GM15510 (cell line): ENCODE measurements at regions not wholly inside any gene's neighbourhood (a gene's known extent, or its start where the extent isn't known, plus 50 kb on each side); places are given as distances from the start of the nearest gene placed in this dataset.

Source experiments
- POLR2A ChIP-seq: IDR thresholded peaks from 3 replicates; pipeline ENCODE4 v1.6.1; 2011; ENCODE audit warnings: borderline replicate concordance; ENCODE audit not compliant: insufficient read length; ENCODE audit errors: extremely low read depth

GRCh38 chr22:49462795-49463194 is 364.9 kb downstream of the BRD1 start:
- TF ChIP-seq POLR2A: no peak

GRCh38 chr22:49462291-49462690 is 365.4 kb downstream of the BRD1 start:
- TF ChIP-seq POLR2A: no peak

GRCh38 chr22:49461674-49462073 is 366.0 kb downstream of the BRD1 start:
- TF ChIP-seq POLR2A: no peak

GRCh38 chr22:49460592-49461281 is 366.9 kb downstream of the BRD1 start:
- no peak for TF ChIP-seq POLR2A

GRCh38 chr22:49460091-49460490 is 367.6 kb downstream of the BRD1 start:
- TF ChIP-seq POLR2A: no peak

- no peak for TF ChIP-seq POLR2A
These were observed 369.0 kb downstream of the BRD1 start for GRCh38 chr22:49458708-49459099.

GRCh38 chr22:49457946-49458707 is 369.5 kb downstream of the BRD1 start:
- no peak for TF ChIP-seq POLR2A

- TF ChIP-seq POLR2A: no peak
These were observed 370.5 kb downstream of the BRD1 start for GRCh38 chr22:49457146-49457545.

GRCh38 chr22:49455595-49455994 is 372.1 kb downstream of the BRD1 start:
- TF ChIP-seq POLR2A: no peak

- no peak for TF ChIP-seq POLR2A
These were observed 372.9 kb downstream of the BRD1 start for GRCh38 chr22:49454726-49455125.

GRCh38 chr22:49453771-49454170 is 373.9 kb downstream of the BRD1 start:
- no peak for TF ChIP-seq POLR2A

- TF ChIP-seq POLR2A: no peak
These were observed 375.2 kb downstream of the BRD1 start for GRCh38 chr22:49452362-49452946.

GRCh38 chr22:49451070-49451840 is 376.4 kb downstream of the BRD1 start:
- no peak for TF ChIP-seq POLR2A

- no peak for TF ChIP-seq POLR2A
These were observed 377.2 kb downstream of the BRD1 start for GRCh38 chr22:49450498-49450897.
